Fibroblast of lung (primary cell): ENCODE measurements at regions not wholly inside any gene's neighbourhood (a gene's known extent, or its start where the extent isn't known, plus 50 kb on each side); places are given as distances from the start of the nearest gene placed in this dataset.

Experiments
- CTCF ChIP-seq, 2 donors: IDR thresholded peaks in 1 of 2; conservative IDR thresholded peaks in 1 of 2; 1 replicate in 1 of 2; 2 replicates in 1 of 2; pipeline ENCODE4 v1.5.1; 2011 to 2012; ENCODE audit warnings: low read length in 2 of 2, control low read depth in 1 of 2, inconsistent platforms in 1 of 2, low read depth in 1 of 2, mild to moderate bottlenecking in 1 of 2
- EZH2 ChIP-seq: IDR thresholded peaks from 2 replicates; pipeline ENCODE4 v1.5.1; 2012; ENCODE audit warnings: low read length, control low read depth, mild to moderate bottlenecking; ENCODE audit errors: missing control alignments

GRCh38 chr4:120452536-120452935, 385.9 kb upstream of the MAD2L1 start:
- TF ChIP-seq CTCF (conservative IDR thresholded peaks at IDR 0.05 in 1 of 2, IDR thresholded peaks at IDR 0.05 in 1 of 2; ENCODE audit: low read depth in 1 of 2, low read length in 2 of 2): no peak
- TF ChIP-seq EZH2: no peak
